WTC11 (cell line): ENCODE measurements at regions not wholly inside any gene's neighbourhood (a gene's known extent, or its start where the extent isn't known, plus 50 kb on each side); places are given as distances from the start of the nearest gene placed in this dataset.

Experiments
- AFF4 ChIP-seq: sonication (generic); formaldehyde crosslinking; IDR thresholded peaks from 2 replicates; pipeline ENCODE4 v1.8.1; 2023; ENCODE audit warnings: mild to moderate bottlenecking, missing genetic modification reagents, borderline replicate concordance
- CBFB ChIP-seq: sonication (generic); formaldehyde crosslinking; IDR thresholded peaks from 2 replicates; pipeline ENCODE4 v1.8.1; 2022; ENCODE audit warnings: mild to moderate bottlenecking, low read depth, missing genetic modification reagents

GRCh38 chr17:83203073-83203471 lies 123.7 kb downstream of the METRNL start:
- TF ChIP-seq AFF4 (CRISPR knock-in tag) (no peak), CBFB (CRISPR knock-in tag) (no peak)
